ENCODE measurements at regions not wholly inside any gene's neighbourhood (a gene's known extent, or its start where the extent isn't known, plus 50 kb on each side); places are given as distances from the start of the nearest gene placed in this dataset.

DNA sequence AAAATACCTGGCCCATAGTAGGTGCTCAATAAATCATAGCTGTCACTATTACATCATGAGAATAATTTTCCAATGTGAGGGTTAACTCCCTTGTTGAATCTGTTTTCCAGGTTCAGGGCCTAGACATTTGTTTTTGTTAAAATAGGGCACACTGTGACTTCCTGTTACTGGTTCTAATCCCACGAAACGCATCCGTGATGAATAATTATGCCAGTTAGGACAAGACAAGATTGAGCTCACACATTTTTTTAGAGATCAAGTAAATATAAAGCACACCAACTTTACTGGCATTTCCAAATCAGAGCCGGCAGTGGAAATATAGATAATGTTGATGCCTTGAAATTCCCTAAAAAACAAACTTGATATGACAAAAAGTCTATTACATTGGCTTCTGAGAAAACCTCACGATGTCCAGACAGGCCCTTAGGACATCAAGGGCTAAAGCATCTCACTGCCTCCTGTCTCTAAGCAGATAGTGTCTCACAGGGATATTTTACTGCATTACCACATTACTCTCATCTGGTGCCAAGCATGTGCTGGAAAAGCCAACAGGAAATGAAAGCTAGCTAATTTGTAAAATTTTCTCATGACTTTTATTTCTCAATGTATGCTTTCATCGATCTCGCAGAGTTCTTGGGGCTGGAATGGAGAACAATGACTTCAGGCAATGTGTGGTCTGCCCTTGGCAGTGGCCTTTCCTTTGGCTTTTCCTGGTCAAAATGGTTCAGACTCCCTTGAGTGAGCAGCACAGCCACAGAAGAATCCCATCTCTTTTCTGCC is 414.3 kb upstream of the PAPPA start:
- H3K4me3 ChIP-seq (ENCODE audit: low read length): no peak overlapping the region
- no peak for DNase-seq (ENCODE audit: low read depth)
- TF ChIP-seq, protein P1, sequence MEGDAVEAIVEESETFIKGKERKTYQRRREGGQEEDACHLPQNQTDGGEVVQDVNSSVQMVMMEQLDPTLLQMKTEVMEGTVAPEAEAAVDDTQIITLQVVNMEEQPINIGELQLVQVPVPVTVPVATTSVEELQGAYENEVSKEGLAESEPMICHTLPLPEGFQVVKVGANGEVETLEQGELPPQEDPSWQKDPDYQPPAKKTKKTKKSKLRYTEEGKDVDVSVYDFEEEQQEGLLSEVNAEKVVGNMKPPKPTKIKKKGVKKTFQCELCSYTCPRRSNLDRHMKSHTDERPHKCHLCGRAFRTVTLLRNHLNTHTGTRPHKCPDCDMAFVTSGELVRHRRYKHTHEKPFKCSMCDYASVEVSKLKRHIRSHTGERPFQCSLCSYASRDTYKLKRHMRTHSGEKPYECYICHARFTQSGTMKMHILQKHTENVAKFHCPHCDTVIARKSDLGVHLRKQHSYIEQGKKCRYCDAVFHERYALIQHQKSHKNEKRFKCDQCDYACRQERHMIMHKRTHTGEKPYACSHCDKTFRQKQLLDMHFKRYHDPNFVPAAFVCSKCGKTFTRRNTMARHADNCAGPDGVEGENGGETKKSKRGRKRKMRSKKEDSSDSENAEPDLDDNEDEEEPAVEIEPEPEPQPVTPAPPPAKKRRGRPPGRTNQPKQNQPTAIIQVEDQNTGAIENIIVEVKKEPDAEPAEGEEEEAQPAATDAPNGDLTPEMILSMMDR (conservative IDR thresholded peaks at IDR 0.05; ENCODE audit: low read depth, low read length): no peak

DNA sequence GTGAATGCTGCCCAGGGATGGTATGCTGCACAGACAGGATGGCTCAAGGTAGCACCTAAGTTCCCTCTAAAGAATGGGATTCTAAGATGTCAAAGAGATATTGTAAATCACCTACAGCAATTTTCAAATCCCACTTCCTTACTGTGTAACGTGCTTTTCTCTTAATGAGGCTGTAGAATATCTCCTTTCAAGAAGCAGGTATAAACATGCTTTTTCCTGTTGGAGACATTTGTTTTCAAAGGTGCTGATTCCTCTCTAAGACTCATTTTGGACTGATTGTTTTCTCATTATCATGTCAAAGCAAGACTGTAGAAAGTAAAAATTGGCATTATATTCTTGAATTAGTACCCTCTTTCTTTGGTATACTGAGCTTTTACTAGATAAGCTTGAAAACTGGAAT is 412.6 kb upstream of the PAPPA start:
- TF ChIP-seq, protein P1 (conservative IDR thresholded peaks at IDR 0.05; ENCODE audit: low read depth, low read length): no peak
- no peak overlapping the region for H3K4me3 ChIP-seq (ENCODE audit: low read length)
- no peak for DNase-seq (ENCODE audit: low read depth)

DNA sequence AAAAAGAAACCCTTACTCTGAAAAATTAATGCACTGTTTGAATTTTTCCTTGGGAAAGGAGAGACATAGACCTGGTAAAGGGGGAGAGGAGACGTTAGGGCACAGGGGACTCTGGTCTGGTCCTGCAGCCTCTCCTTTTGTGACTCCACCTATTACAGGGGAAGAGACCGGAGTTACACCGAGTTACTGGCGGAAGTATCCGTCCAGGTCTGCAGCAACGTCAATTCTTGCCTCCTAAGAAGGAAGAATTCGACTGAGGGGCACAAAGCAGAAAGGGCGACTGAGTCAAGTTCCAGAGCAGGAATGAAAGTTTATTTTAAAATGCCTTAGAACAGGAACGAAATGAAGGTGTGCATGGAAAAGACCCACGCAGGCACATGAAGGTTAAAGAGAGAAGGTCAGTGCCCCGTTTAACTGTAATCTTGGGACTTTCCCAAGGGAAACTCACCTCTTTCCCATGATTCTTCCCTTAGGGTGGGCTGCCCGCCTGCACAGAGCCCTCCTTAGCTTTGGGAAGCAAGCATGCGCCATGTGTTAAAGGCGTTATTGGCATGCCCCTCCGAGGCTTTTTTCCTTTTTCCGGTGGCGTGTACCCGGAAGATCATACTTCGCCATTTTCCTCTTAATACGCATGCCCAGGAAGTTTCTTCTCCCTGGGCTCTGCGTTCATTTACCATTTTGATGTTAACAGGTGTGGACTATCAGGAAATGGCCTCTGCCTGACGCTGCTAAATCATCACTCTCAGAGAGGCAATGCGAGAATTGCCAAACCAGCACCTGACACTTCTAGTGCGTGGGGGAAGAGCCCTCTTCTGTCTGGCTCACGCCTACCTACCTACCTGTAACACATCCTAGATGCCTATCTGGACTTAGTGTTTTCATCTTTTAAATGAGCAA is 409.6 kb upstream of the PAPPA start:
- H3K4me3 ChIP-seq (ENCODE audit: low read length): no peak overlapping the region
- TF ChIP-seq, protein P1 (conservative IDR thresholded peaks at IDR 0.05; ENCODE audit: low read depth, low read length): no peak

DNA sequence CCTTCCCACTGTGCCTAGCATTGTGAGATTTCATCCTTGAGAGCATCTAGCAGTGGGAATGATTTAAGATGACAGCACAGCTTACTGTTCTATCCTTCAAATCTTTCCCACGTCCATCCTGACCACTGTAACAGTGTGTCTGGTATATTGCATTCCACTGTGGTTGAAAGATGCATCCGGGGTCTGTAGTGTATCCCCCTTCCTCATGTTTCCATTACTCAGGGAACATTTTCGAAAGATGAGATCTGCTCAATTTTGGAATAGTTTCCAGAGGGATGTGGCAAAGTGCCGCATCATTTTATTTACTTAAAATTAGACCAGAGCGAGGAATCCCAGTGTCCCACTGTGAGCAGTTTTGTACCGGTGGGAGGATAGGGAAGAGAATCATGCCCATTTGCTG is 407.1 kb upstream of the PAPPA start:
- no peak for DNase-seq (ENCODE audit: low read depth)
- TF ChIP-seq, protein P1 (conservative IDR thresholded peaks at IDR 0.05; ENCODE audit: low read depth, low read length): no peak
- H3K4me3 ChIP-seq (ENCODE audit: low read length): no peak overlapping the region

More for the DNA sequence above, 409.6 kb upstream of the PAPPA start:
- DNase-seq (ENCODE audit: low read depth): no peak

DNA sequence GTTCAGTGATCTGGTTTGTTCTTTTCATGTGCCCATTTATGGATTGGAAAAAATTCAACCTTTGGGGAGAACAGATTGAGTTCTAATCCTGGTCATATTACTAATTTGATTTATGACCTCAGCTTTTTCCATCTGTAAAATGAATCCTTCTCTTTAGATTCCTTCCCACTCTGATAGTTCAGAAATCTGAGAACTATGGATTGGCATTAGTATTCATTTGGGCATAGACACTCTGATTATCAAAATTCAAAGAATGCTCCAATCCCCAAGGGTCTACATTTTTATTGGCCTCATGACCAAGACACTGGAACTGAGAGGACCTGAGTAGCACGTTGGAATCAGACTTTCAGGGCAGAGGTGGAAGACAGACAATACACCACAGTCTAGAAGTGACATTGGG is 405.9 kb upstream of the PAPPA start:
- DNase-seq (ENCODE audit: low read depth): no peak
- TF ChIP-seq, protein P1 (conservative IDR thresholded peaks at IDR 0.05; ENCODE audit: low read depth, low read length): no peak
- no peak overlapping the region for H3K4me3 ChIP-seq (ENCODE audit: low read length)

DNA sequence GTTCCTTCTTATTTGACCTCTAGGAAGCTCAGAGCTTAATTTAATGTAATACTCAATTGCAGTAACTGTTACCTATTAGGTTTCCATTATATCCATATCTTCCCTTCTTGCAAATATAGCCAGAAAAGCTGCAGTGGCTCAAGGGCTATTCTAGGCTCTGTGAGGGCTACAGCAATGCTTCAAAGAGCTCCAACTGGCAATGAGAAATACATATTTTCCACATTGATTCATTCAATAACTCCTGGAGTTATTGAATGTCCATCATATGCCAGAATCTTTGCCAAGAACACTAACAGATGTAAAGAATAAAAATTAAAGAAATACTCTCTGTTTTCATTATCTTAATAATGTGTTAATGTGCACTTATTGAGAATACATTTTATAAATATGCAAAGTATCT is 396.9 kb upstream of the PAPPA start:
- TF ChIP-seq, protein P1 (conservative IDR thresholded peaks at IDR 0.05; ENCODE audit: low read depth, low read length): no peak
- no peak for DNase-seq (ENCODE audit: low read depth)
- H3K4me3 ChIP-seq (ENCODE audit: low read length): no peak overlapping the region

Data from retinal pigment epithelial cell (primary cell).